Prostate gland (tissue), 2 donors: ENCODE measurements at regions not wholly inside any gene's neighbourhood (a gene's known extent, or its start where the extent isn't known, plus 50 kb on each side); places are given as distances from the start of the nearest gene placed in this dataset.

ENCODE experiments used
- CTCF ChIP-seq, 4 experiments: fragments of 200-600 bp in 2 of 4; fragments of 450-650 bp in 2 of 4; sonication (generic) in 2 of 4; IDR thresholded peaks; 1 replicate in 3 of 4; 2 replicates in 1 of 4; pipeline ENCODE4 v1.5.1; 2016 to 2019; ENCODE audit warnings: antibody characterized with exemption in 4 of 4, mild to moderate bottlenecking in 2 of 4, moderate library complexity in 2 of 4
- POLR2A ChIP-seq: fragments of 450-650 bp; IDR thresholded peaks from one replicate; pipeline ENCODE4 v1.6.1; 2016; ENCODE audit warnings: antibody characterized with exemption, mild to moderate bottlenecking
- POLR2AphosphoS5 ChIP-seq: sonication (generic); formaldehyde crosslinking; IDR thresholded peaks from one replicate; pipeline ENCODE4 v1.6.1; 2017; ENCODE audit warnings: antibody characterized with exemption

GRCh38 chr5:124929000-124929399 lies 182.6 kb upstream of the ZNF608 start:
- no peak for TF ChIP-seq POLR2A
- TF ChIP-seq CTCF (IDR thresholded peaks at IDR 0.05): no peak
- TF ChIP-seq POLR2AphosphoS5: no peak
